ENCODE measurements at regions not wholly inside any gene's neighbourhood (a gene's known extent, or its start where the extent isn't known, plus 50 kb on each side); places are given as distances from the start of the nearest gene placed in this dataset.

DNA sequence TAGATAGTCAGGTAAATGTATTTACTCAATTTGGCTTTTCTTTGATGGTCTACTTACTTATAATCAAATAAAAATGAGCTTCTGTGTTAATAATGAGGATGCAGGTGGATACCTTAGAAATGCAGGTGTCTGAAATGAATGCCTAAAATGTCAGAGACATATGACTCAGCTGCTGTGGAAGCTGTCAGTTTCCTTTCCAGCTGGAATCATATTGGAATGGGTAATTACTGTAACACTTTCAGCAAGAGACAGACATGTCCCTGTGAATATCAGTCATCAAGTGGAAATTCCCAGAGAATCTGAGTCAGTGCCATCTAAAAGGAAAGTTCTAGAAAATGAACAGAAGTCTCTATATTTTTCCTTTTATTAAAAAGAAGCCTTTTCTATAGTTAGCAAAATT, 783.0 kb upstream of the AADAT start:
- DNase-seq (no peak), FAIRE-seq (no peak)
- Histone ChIP-seq H3K36me3 (ENCODE audit: control insufficient read depth in 2 of 3, insufficient read depth in 3 of 3, low read length in 3 of 3) (no peaks in the 10 kb centered on the region), H3K27me3 (ENCODE audit: control insufficient read depth, insufficient read depth, low read length) (no peaks in the 10 kb centered on the region), H3K4me1 (ENCODE audit: control insufficient read depth in 2 of 3, insufficient read depth in 2 of 3, low read depth in 1 of 3, low read length in 3 of 3) (no peaks in the 10 kb centered on the region), H3K27ac (ENCODE audit: low read depth in 2 of 2, low read length in 2 of 2) (no peak overlapping the region), H3K4me3 (ENCODE audit: low read length in 3 of 3) (no peak overlapping the region), H3K9ac (ENCODE audit: low read length in 3 of 3) (no peak overlapping the region), H3K9me3 (ENCODE audit: control insufficient read depth in 2 of 3, insufficient read depth in 1 of 3, low read length in 3 of 3) (no peaks in the 10 kb centered on the region)
- intact Hi-C loops (cut with DNase I) = no loop called here
- TF ChIP-seq, protein P1, sequence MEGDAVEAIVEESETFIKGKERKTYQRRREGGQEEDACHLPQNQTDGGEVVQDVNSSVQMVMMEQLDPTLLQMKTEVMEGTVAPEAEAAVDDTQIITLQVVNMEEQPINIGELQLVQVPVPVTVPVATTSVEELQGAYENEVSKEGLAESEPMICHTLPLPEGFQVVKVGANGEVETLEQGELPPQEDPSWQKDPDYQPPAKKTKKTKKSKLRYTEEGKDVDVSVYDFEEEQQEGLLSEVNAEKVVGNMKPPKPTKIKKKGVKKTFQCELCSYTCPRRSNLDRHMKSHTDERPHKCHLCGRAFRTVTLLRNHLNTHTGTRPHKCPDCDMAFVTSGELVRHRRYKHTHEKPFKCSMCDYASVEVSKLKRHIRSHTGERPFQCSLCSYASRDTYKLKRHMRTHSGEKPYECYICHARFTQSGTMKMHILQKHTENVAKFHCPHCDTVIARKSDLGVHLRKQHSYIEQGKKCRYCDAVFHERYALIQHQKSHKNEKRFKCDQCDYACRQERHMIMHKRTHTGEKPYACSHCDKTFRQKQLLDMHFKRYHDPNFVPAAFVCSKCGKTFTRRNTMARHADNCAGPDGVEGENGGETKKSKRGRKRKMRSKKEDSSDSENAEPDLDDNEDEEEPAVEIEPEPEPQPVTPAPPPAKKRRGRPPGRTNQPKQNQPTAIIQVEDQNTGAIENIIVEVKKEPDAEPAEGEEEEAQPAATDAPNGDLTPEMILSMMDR (IDR thresholded peaks at IDR 0.05; ENCODE audit: borderline replicate concordance, extremely low read depth, insufficient read depth) = no peak

DNA sequence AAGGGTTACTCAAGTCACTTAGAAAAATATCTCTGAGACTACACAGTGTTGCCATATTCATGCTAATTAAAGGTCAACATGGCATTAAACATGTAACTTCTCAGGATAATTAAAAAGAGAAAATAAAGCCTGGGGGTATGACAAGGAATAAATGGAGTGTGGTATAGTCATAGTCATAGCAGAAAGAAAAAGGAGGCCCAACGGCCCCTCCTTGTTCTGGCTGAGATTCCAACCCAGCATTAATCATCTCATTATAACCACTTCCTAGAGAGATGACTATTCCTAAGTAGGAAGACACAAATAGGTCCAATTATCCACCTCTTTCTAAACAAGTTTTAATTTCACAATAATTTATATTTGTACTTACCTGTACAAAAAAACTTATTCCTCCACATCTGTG, 778.4 kb upstream of the AADAT start:
- H3K9ac ChIP-seq (ENCODE audit: low read length in 3 of 3) = no peak overlapping the region
- H3K4me3 ChIP-seq (ENCODE audit: low read length in 3 of 3) = no peak overlapping the region
- H3K4me1 ChIP-seq (ENCODE audit: control insufficient read depth in 2 of 3, insufficient read depth in 2 of 3, low read depth in 1 of 3, low read length in 3 of 3) = no peaks in the 10 kb centered on the region
- H3K27ac ChIP-seq (ENCODE audit: low read depth in 2 of 2, low read length in 2 of 2) = no peak overlapping the region
- H3K27me3 ChIP-seq (ENCODE audit: control insufficient read depth, insufficient read depth, low read length) = no peaks in the 10 kb centered on the region
- no peaks in the 10 kb centered on the region for H3K36me3 ChIP-seq (ENCODE audit: control insufficient read depth in 2 of 3, insufficient read depth in 3 of 3, low read length in 3 of 3)
- intact Hi-C loops (cut with DNase I) = no loop called here
- no peaks in the 10 kb centered on the region for H3K9me3 ChIP-seq (ENCODE audit: control insufficient read depth in 2 of 3, insufficient read depth in 1 of 3, low read length in 3 of 3)
- DNase-seq = no peak
- TF ChIP-seq, protein P1 (IDR thresholded peaks at IDR 0.05; ENCODE audit: borderline replicate concordance, extremely low read depth, insufficient read depth) = no peak
- no peak for FAIRE-seq

DNA sequence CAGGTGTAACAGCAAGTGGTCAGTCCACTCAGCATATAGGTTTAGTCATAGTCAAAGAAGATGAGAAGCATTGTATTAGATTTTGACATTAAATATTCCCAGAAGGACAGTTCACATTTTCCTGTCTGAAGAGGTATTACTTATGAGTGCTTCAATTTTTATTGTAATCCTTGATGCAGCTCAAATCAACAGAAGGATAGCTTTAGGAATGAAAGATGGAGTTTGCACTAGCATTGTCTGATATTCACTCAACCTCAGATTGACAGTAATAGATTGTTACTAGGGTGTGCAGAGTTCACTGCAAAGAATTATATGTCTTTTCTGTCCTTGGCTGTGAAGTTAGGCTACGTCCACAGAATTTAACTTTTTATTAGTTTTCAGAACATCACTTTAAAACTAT, 764.3 kb upstream of the AADAT start:
- no peaks in the 10 kb centered on the region for H3K27me3 ChIP-seq (ENCODE audit: control insufficient read depth, insufficient read depth, low read length)
- no peak overlapping the region for H3K9ac ChIP-seq (ENCODE audit: low read length in 3 of 3)
- TF ChIP-seq, protein P1 (IDR thresholded peaks at IDR 0.05; ENCODE audit: borderline replicate concordance, extremely low read depth, insufficient read depth) = no peak
- H3K4me1 ChIP-seq (ENCODE audit: control insufficient read depth in 2 of 3, insufficient read depth in 2 of 3, low read depth in 1 of 3, low read length in 3 of 3) = no peaks in the 10 kb centered on the region
- no peak overlapping the region for H3K4me3 ChIP-seq (ENCODE audit: low read length in 3 of 3)
- intact Hi-C loops (cut with DNase I) = no loop called here
- H3K27ac ChIP-seq (ENCODE audit: low read depth in 2 of 2, low read length in 2 of 2) = no peak overlapping the region
- no peaks in the 10 kb centered on the region for H3K36me3 ChIP-seq (ENCODE audit: control insufficient read depth in 2 of 3, insufficient read depth in 3 of 3, low read length in 3 of 3)
- FAIRE-seq (no peak), DNase-seq (no peak)
- H3K9me3 ChIP-seq (ENCODE audit: control insufficient read depth in 2 of 3, insufficient read depth in 1 of 3, low read length in 3 of 3) = no peaks in the 10 kb centered on the region

DNA sequence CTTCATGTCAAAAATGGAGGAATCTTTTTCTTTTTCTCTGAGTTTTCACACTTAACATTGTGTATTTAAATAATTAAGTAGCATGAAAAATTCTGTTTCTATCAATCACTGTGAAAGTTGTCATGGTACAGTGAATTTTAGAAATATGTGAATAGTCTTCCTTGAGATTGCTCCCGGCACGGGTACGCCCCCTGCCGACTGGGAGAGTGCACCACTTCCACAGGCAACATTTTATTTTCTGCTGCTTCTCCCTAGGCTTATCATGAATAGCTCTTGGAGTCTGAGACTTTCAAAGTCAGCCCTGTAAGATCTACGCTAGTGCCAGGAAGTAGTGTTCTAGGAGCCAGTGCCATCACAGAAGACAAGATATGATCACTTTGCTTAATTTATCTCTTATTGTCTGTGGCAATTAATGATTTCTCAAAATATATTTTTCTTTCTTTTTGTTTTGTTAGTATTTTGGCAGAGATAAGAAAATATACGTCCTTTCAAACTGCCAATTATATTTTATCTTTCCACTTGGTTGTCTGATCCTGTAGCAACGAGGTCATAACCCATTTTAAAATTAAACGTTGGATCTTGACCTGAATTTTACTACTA, 763.8 kb upstream of the AADAT start:
- no peak overlapping the region for H3K27ac ChIP-seq (ENCODE audit: low read depth in 2 of 2, low read length in 2 of 2)
- H3K36me3 ChIP-seq (ENCODE audit: control insufficient read depth in 2 of 3, insufficient read depth in 3 of 3, low read length in 3 of 3) = no peaks in the 10 kb centered on the region
- H3K4me1 ChIP-seq (ENCODE audit: control insufficient read depth in 2 of 3, insufficient read depth in 2 of 3, low read depth in 1 of 3, low read length in 3 of 3) = no peaks in the 10 kb centered on the region
- H3K4me3 ChIP-seq (ENCODE audit: low read length in 3 of 3) = no peak overlapping the region
- FAIRE-seq = no peak
- DNase-seq = peak; percentile 38 to 58 (median 47)
- H3K27me3 ChIP-seq (ENCODE audit: control insufficient read depth, insufficient read depth, low read length) = no peaks in the 10 kb centered on the region
- TF ChIP-seq, protein P1 (IDR thresholded peaks at IDR 0.05; ENCODE audit: borderline replicate concordance, extremely low read depth, insufficient read depth) = peak; percentile 40
- intact Hi-C loops (cut with DNase I) = no loop called here
- no peak overlapping the region for H3K9ac ChIP-seq (ENCODE audit: low read length in 3 of 3)
- no peaks in the 10 kb centered on the region for H3K9me3 ChIP-seq (ENCODE audit: control insufficient read depth in 2 of 3, insufficient read depth in 1 of 3, low read length in 3 of 3)

All from kidney (tissue), 13 donors.